Liver (tissue), 3 donors: ENCODE measurements at regions not wholly inside any gene's neighbourhood (a gene's known extent, or its start where the extent isn't known, plus 50 kb on each side); places are given as distances from the start of the nearest gene placed in this dataset.

Source experiments
- ATF3 ChIP-seq: IDR thresholded peaks from 2 replicates; pipeline ENCODE4 v1.6.1; 2016; ENCODE audit warnings: antibody characterized with exemption
- CTCF ChIP-seq: fragments of 150-350 bp; IDR thresholded peaks from 2 replicates; pipeline ENCODE4 v1.5.1; 2017; ENCODE audit warnings: improper control_type of control experiment, low read depth, low read length; ENCODE audit not compliant: missing input control
- FOXA1 ChIP-seq: IDR thresholded peaks from 2 replicates; pipeline ENCODE4 v1.6.1; 2016; ENCODE audit warnings: antibody characterized with exemption
- GABPA ChIP-seq, 2 donors: IDR thresholded peaks in 1 of 2; conservative IDR thresholded peaks in 1 of 2; 2 replicates each; pipeline ENCODE4 v1.6.1; 2016; ENCODE audit warnings: antibody characterized with exemption in 2 of 2, mild to moderate bottlenecking in 1 of 2, moderate library complexity in 1 of 2
- JUND ChIP-seq, 2 donors: IDR thresholded peaks; 2 replicates each; pipeline ENCODE4 v1.6.1; 2016; ENCODE audit warnings: antibody characterized with exemption in 2 of 2
- MAX ChIP-seq: IDR thresholded peaks from 2 replicates; pipeline ENCODE4 v1.6.1; 2016; ENCODE audit warnings: antibody characterized with exemption
- RAD21 ChIP-seq, 2 donors: IDR thresholded peaks; 2 replicates each; pipeline ENCODE4 v1.6.1; 2016; ENCODE audit warnings: antibody characterized with exemption in 2 of 2, mild to moderate bottlenecking in 2 of 2
- REST ChIP-seq: IDR thresholded peaks from 2 replicates; pipeline ENCODE4 v1.6.1; 2016; ENCODE audit warnings: antibody characterized with exemption, mild to moderate bottlenecking
- RXRA ChIP-seq, 2 donors: IDR thresholded peaks; 2 replicates each; pipeline ENCODE4 v1.6.1; 2017 to 2018; ENCODE audit warnings: antibody characterized with exemption in 2 of 2, mild to moderate bottlenecking in 1 of 2
- SP1 ChIP-seq: IDR thresholded peaks from 2 replicates; pipeline ENCODE4 v1.6.1; 2018; ENCODE audit warnings: antibody characterized with exemption, mild to moderate bottlenecking
- TAF1 ChIP-seq: conservative IDR thresholded peaks from 2 replicates; pipeline ENCODE4 v1.6.1; 2016; ENCODE audit warnings: antibody characterized with exemption, mild to moderate bottlenecking
- YY1 ChIP-seq: IDR thresholded peaks from 2 replicates; pipeline ENCODE4 v1.6.1; 2016; ENCODE audit warnings: antibody characterized with exemption, mild to moderate bottlenecking
- donor health status: healthy.
- donor health status: healthy.

GRCh38 chr5:4640795-4641194 lies 499.3 kb upstream of the ADAMTS16 start:
- TF ChIP-seq MAX = no peak
- no peak for TF ChIP-seq CTCF
- TF ChIP-seq JUND (IDR thresholded peaks at IDR 0.05) = no peak
- no peak for TF ChIP-seq TAF1
- TF ChIP-seq SP1 = no peak
- TF ChIP-seq RXRA (IDR thresholded peaks at IDR 0.05) = no peak
- no peak for TF ChIP-seq REST
- no peak for TF ChIP-seq RAD21 (IDR thresholded peaks at IDR 0.05)
- TF ChIP-seq ATF3 = no peak
- no peak for TF ChIP-seq YY1
- no peak for TF ChIP-seq GABPA (IDR thresholded peaks at IDR 0.05 in 1 of 2, conservative IDR thresholded peaks at IDR 0.05 in 1 of 2)
- no peak for TF ChIP-seq FOXA1
